HG02623 (cell line): ENCODE measurements at regions not wholly inside any gene's neighbourhood (a gene's known extent, or its start where the extent isn't known, plus 50 kb on each side); places are given as distances from the start of the nearest gene placed in this dataset.

Source experiments
- ATAC-seq: cut with Tn5 transposase; IDR thresholded peaks from one replicate; pipeline ENCODE4 v1.9.1; 2021; ENCODE audit warnings: moderate library complexity; ENCODE audit not compliant: unreplicated experiment

GRCh38 chr15:35843498-35843897 lies 297.5 kb upstream of the DPH6 start:
- ATAC-seq = no peak

GRCh38 chr15:35850284-35850683 lies 304.3 kb upstream of the DPH6 start:
- no peak for ATAC-seq

- ATAC-seq = no peak
These were observed 305.5 kb upstream of the DPH6 start for GRCh38 chr15:35851491-35851890.

- no peak for ATAC-seq
These were observed 307.1 kb upstream of the DPH6 start for GRCh38 chr15:35852818-35853624.

- ATAC-seq = no peak
These were observed 308.4 kb upstream of the DPH6 start for GRCh38 chr15:35854316-35854715.

- no peak for ATAC-seq
These were observed 311.7 kb upstream of the DPH6 start for GRCh38 chr15:35857567-35858226.

GRCh38 chr15:35858707-35859106 lies 312.7 kb upstream of the DPH6 start:
- ATAC-seq = no peak

- ATAC-seq = no peak
These were observed 317.7 kb upstream of the DPH6 start for GRCh38 chr15:35863655-35864054.

- ATAC-seq = no peak
These were observed 321.4 kb upstream of the DPH6 start for GRCh38 chr15:35867356-35867755.

- ATAC-seq = no peak
These were observed 325.3 kb upstream of the DPH6 start for GRCh38 chr15:35871282-35871681.

GRCh38 chr15:35871812-35872211 lies 325.8 kb upstream of the DPH6 start:
- ATAC-seq = no peak

- no peak for ATAC-seq
These were observed 326.6 kb upstream of the DPH6 start for GRCh38 chr15:35872577-35872976.

GRCh38 chr15:35874260-35874905 lies 328.4 kb upstream of the DPH6 start:
- no peak for ATAC-seq

GRCh38 chr15:35876762-35877161 lies 330.8 kb upstream of the DPH6 start:
- ATAC-seq = no peak

- ATAC-seq = no peak
These were observed 334.9 kb upstream of the DPH6 start for GRCh38 chr15:35880896-35881295.

GRCh38 chr15:35885870-35886269 lies 339.9 kb upstream of the DPH6 start:
- no peak for ATAC-seq

- no peak for ATAC-seq
These were observed 340.8 kb upstream of the DPH6 start for GRCh38 chr15:35886765-35887164.

- ATAC-seq = no peak
These were observed 342.9 kb upstream of the DPH6 start for GRCh38 chr15:35888815-35889214.

GRCh38 chr15:35907511-35907910 lies 361.5 kb upstream of the DPH6 start:
- ATAC-seq = no peak

GRCh38 chr15:35909414-35909813 lies 363.4 kb upstream of the DPH6 start:
- ATAC-seq = no peak

GRCh38 chr15:35910227-35910626 lies 364.3 kb upstream of the DPH6 start:
- no peak for ATAC-seq
